HK-2 (cell line): ENCODE measurements at regions not wholly inside any gene's neighbourhood (a gene's known extent, or its start where the extent isn't known, plus 50 kb on each side); places are given as distances from the start of the nearest gene placed in this dataset.
"Not testable (repeated sequence)": the region's sequence is repeated elsewhere in the genome, so short reads cannot be mapped to it uniquely, and the experiment has no call there.

Experiments
- DNase-seq: peaks from one replicate; pipeline ENCODE4 v3.0.0-alpha.2; 2018; ENCODE audit not compliant: unreplicated experiment

DNA sequence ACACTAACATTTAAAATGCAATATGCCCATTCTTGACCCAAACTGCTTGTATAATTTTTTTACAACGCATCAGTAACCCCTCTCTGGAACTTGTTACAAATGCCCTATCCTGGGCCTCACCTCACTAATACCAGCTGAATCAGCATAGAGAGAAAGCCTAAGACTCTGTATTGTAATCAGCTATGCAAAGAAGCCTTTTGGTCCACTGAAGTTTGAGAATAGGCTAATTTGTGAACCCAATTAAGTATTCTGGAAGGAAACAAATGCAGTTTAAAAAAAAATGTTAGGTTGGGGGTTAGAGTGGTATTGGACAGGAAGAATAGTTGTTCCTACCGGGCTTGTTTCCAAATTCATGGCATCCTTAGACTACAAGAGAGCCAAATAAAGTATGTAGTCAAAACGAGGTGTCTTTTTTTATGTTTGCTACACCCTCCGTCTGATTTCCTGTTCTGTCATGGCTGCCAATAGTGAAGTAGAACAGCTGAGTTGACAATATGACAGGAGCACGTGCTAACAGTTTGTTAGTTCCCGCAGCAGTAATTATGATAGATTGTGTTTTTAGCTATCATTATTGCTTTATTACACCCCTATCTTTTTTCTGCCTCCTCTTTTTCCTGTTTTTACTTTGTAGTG lies 1048.7 kb upstream of the NUDT12 start:
- DNase-seq = no peak

DNA sequence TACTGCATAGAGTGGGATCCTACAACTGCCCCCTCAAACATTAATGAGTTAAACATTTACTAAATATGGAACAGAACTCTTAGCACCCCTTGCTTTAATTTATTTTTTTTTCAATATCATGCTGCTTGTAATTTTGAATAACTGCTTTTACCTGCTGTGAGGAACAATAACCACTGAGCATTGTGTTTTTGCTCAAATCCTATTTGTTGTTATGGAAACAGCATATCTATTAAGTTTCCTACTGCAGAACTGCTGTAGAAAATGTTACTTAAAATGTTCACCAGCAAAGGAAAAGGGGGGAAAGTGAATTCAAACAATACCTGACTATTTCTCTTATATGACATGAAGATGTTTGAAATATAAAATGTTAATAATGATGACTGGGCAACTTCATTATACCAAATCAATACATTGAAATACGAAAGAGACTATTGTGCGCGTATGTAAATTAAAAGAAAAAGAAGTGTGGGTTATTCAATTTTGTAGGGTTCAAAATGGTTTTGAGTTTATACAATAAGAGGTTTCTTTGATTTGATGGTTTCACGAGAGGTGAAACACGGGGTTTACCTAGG lies 1043.8 kb upstream of the NUDT12 start:
- DNase-seq = no peak

DNA sequence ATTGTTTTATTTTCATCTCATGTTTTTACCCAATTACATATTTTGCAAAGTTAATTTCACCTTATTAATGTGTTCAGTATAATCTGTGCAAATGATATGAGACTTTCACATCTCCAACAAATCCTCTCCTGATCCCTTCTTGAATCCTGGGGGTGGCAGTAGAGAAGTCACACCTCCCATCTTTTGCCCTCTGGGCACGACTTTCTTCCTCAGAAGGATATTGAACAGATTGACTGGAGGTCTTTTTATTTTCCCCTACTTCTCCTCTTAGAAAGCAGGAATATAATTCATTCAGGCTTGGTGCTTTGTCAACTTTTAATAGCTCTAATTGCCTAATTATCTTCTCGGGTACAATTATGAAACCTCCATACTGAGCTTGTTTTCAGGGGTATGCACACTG lies 1037.1 kb upstream of the NUDT12 start:
- DNase-seq = no peak

DNA sequence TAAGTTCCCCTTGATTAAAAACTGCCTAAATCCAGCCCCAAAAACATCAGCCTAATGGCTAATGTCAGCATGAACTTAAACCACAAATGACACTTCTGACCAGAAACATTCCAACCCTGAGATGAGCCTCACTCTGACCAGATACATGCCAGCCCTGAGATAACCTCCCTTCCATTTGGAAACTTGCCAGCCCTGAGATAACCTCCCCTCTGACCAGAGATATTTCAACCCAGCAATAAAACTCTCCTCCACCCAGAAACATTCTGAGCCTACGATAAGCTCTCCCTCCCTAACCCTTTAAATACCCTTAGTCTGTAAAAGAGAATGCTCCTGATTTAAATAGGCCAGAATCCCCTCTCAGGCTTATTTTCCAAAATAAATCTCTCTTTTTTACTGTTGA lies 1035.7 kb upstream of the NUDT12 start:
- DNase-seq = no peak

DNA sequence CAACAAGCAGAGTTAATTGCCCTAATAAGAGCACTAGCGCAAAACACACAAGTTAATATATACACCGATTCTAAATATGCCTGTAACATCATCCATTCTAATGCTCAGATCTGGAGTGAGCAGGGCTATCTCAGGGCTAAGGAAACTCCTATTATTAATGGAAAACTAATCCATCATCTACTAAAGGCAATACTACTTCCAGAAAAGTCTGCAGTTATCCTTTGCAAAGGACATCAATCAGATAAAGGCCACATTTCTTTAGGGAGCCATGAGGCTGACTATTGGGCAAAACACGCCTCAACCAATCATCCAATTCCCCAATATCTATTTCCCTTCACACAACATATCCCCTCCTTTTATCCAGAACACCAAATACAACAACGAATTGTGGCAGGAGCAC lies 1032.3 kb upstream of the NUDT12 start:
- DNase-seq = no peak

DNA sequence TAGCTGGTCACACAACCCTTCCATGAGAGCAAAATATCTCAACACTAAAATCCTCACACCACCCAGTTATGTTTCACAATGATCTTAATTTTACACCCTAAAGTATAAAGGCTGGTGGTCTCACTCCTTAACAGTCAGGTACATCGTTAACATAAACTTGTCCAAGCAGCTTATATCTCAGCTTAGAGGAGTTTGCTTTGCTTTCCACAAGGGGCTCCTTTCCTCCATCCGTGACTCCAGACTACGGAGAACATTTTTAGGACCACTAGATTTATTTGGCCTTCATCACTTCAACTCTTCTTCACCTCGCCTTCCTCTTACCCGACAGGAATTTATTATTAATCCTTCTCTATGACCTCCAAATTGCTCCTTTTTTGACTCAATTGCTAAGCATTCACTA lies 1014.1 kb upstream of the NUDT12 start:
- no peak for DNase-seq

DNA sequence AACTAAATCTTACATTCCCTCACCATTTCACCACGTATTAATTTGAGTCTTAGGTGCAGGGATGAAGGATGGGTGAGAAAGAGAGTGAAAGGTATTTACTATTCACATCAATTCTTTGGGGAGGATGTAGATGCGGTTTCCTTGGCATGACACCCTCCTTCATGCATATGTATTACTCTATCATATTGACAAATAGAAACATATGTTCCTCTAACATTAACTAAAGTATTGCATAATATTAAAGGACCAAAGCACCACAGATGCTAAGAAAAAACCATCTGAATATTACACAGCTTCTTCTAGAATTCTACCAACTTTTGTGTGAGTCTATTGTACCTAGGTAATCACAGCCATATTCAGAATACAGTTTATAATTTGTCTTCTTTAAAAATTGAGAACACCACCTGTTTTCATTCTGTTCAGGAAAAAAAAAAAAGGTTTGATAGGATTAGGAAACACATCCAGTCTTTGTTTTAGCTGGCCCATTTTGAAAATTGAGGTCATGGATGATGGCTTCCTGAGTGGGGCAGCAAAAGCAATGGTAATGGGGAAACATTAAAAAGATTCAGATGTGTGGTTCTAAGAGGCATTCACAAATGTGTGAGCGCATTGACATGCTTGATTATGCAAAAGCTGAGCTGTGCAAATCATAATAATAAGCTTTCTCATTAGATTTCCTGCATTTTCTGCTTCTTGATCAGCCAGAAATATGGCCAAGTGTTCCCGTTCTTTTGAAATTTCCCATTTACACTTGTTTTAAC lies 1011.5 kb upstream of the NUDT12 start:
- no peak for DNase-seq

DNA sequence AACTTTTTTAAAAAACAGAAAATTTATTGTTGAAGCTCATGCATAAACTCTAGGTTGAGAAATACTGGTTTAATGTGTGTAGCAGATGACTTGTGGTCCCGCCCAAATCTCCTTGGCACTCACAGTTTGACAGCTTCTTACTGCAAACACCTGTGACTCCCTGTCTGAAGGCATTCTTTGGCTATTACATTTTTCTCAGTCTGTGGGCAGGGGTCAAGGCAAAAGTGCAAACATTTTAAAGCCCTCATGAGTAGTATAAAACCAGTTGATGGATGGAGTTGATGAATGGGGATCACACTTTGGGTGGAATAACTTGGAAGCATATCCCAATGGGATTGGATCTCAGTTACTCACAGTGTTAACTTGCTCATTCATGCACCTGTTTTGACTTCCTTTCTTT lies 1007.0 kb upstream of the NUDT12 start:
- DNase-seq = no peak

DNA sequence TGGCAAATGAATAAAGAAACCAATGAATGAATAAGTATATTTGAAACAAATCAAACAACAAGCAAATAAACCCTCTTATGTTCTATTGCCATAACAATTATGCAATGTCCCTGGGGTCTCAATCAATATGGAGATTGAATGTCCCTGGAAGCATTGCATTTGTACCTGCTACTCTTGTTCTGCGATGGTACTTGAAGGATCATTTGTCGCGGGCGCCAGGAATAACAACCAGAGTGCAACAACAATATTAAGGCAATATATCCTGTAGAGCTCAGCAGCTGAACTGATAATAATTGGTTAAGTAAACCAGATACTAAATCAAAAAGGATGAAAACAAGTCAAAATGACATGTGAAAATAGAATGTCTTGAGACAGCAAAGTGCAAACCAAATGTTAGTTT lies 1001.9 kb upstream of the NUDT12 start:
- DNase-seq = no peak

DNA sequence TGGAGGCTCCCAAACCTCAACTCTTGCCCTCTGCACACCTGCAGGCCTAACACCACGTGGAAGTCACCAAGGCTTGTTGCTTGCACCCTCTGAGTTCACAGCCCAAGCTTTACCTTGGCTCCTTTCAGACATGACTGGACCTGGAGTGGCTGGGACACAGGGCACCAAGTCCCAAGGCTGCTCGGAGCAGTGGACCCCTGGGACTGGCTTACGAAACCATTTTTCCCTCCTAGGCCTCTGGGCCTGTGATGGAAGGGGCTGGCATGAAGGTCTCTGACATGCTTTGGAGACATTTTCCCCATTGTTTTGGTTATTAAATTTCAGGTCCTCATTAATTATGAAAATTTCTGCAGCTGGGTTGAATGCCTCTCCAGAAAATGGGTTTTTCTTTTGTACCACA lies 994.4 kb upstream of the NUDT12 start:
- no peak for DNase-seq

DNA sequence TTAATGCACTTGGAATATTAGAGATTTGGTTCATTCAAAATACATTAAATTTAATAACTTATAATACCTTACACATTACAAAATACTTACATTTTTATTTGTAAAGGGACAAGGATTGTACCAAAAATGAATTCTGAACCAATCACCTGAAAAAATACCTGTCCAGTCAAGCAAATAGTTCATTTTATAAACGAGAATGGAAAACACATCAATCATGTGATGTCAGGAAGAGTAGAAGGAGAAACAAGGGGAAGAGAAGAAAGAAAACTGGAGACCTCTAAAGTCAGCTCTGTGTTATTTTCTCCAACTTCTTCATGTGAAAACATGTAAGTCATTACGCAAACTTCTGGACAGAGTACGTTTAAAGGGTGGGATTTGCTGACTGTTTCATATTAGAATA lies 989.0 kb upstream of the NUDT12 start:
- DNase-seq = no peak

DNA sequence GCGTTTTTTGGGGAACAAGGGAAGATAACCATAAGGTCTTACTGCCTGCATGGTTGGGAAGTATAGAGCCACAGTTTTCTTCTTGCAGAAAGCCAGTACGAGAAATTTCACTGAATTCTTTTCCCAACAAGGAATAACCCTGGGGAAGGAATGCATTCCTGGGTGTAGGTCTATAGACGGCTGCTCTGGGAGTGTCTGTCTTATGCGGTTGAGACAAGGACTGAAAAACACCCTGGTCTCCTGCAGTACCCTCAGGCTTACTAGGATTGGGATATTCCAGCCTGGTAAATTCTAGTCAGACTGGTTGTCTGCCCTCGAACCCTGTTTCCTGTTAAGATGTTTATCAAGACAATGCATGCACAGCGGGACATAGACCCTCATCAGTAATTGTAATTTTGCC lies 984.3 kb upstream of the NUDT12 start:
- DNase-seq = not testable (repeated sequence)

DNA sequence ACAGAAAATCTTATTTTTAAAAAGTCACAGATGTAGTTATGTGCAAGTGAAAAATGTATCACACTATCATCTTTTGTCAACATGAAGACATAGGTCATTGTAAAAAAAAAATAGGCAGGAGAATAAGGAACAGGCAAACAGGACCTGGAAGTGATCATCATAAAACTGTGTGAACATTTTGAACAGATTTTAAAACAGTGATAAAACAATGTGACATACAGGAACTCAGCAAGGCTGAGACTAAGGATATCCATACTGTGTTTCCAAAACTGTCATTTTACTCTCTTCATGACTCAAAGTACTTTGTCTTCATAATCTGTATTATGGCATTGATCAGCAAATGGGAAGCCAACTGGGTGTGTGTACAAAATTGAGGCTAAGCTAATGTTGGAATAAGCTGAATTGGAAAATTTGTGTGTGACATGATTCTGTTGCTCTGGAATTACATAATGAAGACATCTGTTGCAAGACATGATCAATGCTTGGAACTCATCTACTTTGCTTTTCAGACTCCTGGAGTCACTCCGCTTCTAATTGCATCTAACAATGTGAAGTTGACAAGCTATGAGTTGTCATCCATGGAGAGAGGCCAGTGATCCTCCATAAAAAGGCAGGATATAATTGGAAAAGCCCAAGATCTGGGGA lies 978.7 kb upstream of the NUDT12 start:
- no peak for DNase-seq

DNA sequence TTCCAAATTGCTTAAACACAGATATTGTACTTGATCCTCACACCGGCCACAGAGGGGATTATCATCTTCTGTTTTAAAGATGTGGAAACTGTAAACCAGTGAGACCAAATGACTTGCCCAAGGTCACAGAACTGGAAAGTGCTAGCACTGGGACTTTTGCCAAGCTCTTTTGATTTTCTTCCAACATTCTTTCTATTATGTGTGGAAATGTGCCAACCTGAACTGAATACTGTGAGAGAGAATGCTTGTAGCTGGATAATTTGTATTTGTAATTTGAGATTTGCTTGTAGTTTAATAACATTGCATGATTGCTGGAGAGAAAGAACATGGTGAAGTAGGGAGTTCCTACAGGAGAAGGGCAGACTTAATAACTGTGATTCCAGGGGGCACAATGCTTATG lies 977.9 kb upstream of the NUDT12 start:
- DNase-seq = no peak

DNA sequence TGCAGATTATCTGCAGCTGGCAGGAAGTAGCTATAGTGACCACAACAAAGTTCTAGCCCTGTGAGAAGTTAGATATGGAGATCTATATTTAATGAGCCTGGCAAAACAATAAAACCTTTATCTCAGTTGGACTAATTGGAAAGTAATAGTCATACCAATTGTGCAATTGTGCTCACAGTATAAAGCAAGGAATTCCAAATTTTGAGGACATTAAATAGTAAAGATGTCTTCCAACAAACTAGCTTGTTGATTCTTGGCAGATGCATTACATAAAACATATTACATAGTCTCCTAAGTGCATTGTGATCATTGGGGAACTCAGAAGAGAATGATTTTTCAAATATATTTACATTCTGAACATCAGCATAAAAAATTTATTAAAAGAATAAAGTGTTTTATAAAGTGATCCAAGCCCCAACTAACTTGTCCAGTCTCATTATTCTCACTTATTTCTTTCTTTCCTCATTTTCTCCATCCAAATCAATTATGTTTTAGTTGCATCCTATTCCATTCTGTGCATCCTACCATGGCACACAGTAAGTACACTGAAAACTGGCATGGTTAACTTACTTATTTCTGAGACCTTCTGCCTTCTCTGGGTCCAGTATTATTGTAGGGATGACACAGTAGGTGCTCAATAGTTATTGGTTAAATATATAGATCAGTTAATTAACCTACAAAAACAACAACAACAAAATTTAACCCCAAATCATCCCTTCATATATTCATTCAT lies 977.2 kb upstream of the NUDT12 start:
- no peak for DNase-seq

DNA sequence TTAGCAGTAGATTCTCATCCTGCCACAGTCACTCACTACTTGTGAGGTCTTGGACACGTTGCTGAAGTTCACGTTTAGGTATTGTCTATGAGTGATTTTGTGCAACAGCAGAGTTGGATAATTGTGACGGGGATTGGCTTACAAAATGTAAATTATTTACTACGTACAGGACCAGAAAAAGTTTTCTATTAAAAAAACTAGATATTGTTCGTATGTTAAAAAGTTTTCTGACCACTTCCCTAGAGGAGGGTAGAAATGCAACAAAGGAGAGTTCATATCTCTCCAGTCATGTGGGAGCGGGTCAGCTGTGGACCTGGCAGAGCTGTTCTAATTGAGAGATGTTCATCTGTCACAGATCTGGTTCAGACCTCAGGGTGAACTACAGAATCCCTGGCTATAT lies 976.1 kb upstream of the NUDT12 start:
- DNase-seq = no peak

DNA sequence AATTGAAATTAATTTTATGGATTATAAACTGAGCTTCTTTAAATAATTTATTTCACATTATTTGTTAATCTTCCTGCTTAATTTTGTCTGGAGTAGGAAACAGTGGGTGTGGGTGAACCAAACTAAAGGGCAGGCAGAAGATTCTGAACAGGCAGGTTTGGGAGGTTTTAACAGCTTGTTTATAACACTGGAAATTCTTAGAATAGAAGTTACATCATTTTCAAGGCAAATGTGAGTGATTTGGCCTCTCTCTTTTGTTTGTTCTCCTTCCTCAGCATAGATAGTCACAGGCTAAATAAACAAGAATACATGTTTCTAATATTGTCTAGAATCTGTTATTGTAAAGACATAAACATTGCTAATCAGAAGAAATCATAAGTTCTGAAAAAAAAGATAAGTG lies 970.9 kb upstream of the NUDT12 start:
- DNase-seq = no peak

DNA sequence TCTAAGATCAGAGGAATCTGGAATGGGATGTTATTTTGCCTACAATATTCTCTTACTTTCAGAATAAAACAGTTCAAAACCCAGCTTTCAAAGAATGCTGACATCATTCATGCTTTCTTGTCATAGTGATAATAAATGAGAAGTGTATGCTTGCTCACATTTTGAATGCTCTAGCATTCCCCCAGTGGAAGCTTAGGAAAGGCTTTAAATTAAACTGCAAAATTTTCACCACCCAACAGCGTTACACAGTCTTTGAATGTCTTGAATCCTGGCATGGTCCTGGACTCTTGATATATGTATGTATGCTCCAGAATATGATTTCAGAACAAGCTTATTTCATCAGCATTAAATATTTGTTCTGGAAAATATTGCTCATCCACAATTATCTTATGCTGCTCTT lies 964.3 kb upstream of the NUDT12 start:
- no peak for DNase-seq

DNA sequence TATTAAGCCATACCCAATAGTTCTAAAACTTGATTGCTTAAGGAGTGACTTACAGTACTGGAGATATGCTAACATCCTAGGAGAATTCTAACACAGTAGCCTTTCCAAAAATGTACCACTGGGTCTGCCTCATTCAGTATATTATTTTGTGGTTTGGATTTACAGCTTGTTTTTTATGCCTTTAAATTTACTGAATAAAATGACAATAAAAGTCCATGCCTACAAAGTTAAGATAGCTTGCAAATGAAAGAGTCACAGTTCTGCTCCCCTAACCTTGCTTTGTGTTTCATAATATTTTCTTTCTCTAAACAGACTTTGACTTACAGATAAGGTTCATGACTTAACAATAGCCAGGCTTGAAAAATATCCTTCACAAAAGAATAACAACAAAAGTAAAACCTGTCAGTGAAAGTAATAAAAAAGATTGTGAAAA lies 951.1 kb upstream of the NUDT12 start:
- DNase-seq = no peak

DNA sequence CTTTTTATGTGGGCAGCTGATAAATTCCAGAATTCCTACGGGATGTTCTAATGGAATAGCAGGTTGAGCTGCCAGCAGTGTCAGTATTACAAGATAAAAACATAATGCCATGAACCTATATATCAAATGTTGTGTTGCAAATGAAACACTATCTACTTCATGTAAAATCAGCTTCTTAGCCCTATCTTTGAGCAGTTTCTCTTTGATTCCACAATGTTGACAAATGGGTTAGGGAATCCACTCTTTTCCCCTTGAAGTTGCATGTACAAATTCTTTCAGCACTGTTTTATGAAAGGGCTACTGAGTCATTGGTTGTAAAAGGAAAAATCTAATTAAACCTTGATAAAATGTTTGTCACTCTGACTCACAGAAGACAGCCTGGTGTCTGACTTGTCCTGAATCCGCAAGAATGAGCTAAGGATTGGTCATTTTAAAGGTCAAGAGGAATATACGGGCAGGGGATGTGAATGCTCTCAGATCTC lies 950.6 kb upstream of the NUDT12 start:
- no peak for DNase-seq

DNA sequence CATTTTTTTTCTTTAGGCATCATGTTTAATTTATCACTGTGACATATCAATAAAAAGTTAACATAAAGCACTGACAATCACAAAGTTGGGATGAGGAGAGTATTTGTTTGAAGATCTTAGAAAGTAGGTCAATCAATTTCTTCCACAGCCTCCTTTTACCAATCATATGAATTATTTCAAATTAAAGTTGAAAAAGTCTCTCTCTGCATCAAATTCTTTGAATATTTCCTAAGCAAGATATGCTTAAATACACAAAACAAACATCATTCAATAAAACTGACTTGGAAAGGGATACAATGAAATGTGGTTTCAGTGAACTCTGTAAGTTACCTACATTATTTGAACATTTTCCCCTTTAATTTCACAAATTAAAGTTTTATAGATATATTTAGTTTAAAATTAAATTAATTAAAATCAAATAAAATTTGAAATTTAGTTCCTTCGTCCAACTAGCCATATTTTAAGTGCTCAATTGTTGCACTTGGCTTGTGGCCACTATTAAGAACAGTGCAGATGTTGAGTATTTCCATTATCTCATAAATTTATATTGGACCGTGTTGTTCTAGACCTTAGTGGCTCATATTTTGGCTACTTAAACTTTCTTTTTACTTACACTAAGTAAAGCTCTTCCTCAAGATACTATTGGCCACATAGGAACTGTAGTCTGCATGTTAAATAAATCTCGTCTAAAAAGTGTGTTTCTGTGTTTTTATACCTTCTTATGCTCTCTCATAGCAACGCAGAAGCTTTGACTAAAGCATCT lies 949.7 kb upstream of the NUDT12 start:
- DNase-seq = no peak
